D721Med (cell line): ENCODE measurements at regions not wholly inside any gene's neighbourhood (a gene's known extent, or its start where the extent isn't known, plus 50 kb on each side); places are given as distances from the start of the nearest gene placed in this dataset.

Experiments
- DNase-seq: peaks from one replicate; pipeline ENCODE4 v3.0.0; 2011; ENCODE audit warnings: low spot score; ENCODE audit not compliant: insufficient read length
- FAIRE-seq: peaks from 2 replicates; lab custom pipeline; 2011; peaks lifted over from hg19 to GRCh38; lab: Jason Lieb, UNC
- CTCF ChIP-seq: IDR thresholded peaks from 2 replicates; pipeline ENCODE4 v1.5.1; 2012; ENCODE audit warnings: mild to moderate bottlenecking, control low read depth; ENCODE audit not compliant: insufficient read depth; ENCODE audit errors: missing control alignments

- TF ChIP-seq CTCF = no peak
- no peak for DNase-seq
- FAIRE-seq = no peak
Observed at GRCh38 chr7:10237306-10237705, 736.4 kb upstream of the PHF14 start.

- DNase-seq = no peak
- no peak for FAIRE-seq
- TF ChIP-seq CTCF = no peak
Observed at GRCh38 chr7:10238641-10239040, 735.0 kb upstream of the PHF14 start.

GRCh38 chr7:10239695-10240345 lies 733.9 kb upstream of the PHF14 start:
- DNase-seq = no peak
- TF ChIP-seq CTCF = no peak
- FAIRE-seq = peak; percentile 11

- peak; percentile 41 for FAIRE-seq
- no peak for TF ChIP-seq CTCF
- no peak for DNase-seq
Observed at GRCh38 chr7:10245406-10245805, 728.3 kb upstream of the PHF14 start.

- no peak for DNase-seq
- no peak for FAIRE-seq
- TF ChIP-seq CTCF = no peak
Observed at GRCh38 chr7:10257438-10257837, 716.2 kb upstream of the PHF14 start.

GRCh38 chr7:10266976-10267375 lies 706.7 kb upstream of the PHF14 start:
- TF ChIP-seq CTCF = no peak
- DNase-seq (no peak), FAIRE-seq (no peak)

- no peak for DNase-seq
- no peak for FAIRE-seq
- TF ChIP-seq CTCF = no peak
Observed at GRCh38 chr7:10268034-10268433, 705.6 kb upstream of the PHF14 start.
